ENCODE measurements at regions not wholly inside any gene's neighbourhood (a gene's known extent, or its start where the extent isn't known, plus 50 kb on each side); places are given as distances from the start of the nearest gene placed in this dataset.

DNA sequence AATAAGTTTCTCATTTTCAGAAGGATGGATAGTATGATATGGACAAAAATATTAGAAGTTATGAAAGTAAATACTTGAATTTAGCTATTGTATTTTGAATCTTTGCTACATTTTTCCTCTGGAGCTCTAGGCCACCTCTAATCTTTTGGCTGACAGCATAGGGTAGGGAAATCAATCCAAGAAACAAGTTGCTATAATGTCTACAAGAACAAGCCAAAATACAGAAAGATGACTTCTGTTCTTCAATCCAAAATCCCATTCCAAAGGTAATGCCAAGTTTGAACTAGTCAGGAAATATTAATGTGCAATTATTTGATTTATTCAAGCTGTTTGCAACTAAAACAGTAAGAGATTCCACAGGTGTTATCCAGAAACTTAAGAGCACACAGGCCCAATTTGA, 1323.1 kb downstream of the ADGRL3 start:
- TF ChIP-seq POLR2A (IDR thresholded peaks at IDR 0.05) (no peak), CTCF (IDR thresholded peaks at IDR 0.05) (no peak)

Measured in testis (tissue), 2 donors.